ENCODE measurements at regions not wholly inside any gene's neighbourhood (a gene's known extent, or its start where the extent isn't known, plus 50 kb on each side); places are given as distances from the start of the nearest gene placed in this dataset.

- TF ChIP-seq CTCF (IDR thresholded peaks at IDR 0.05; ENCODE audit: insufficient read depth, low read length, poor library complexity, severe bottlenecking) (no peak), EZH2phosphoT487 (conservative IDR thresholded peaks at IDR 0.05; ENCODE audit: low read length) (no peak)
These were observed 79.3 kb upstream of the BCOR start for GRCh38 chrX:40177117-40177430.

Data from SU-DHL-6 (cell line).